ACC112 (cell line): ENCODE measurements at regions not wholly inside any gene's neighbourhood (a gene's known extent, or its start where the extent isn't known, plus 50 kb on each side); places are given as distances from the start of the nearest gene placed in this dataset.

Experiments used
- H2AFZ ChIP-seq: fragments of 200-600 bp; sonication (generic); one replicate; pipeline ENCODE4 v1.6.0; 2017; ENCODE audit warnings: antibody characterized with exemption, low read length; ENCODE audit not compliant: unreplicated experiment
- H3K27ac ChIP-seq: fragments of 200-600 bp; sonication (generic); 2 replicates; pipeline ENCODE4 v1.5.1; 2014; ENCODE audit warnings: low read depth, mild to moderate bottlenecking, antibody characterized with exemption, low read length, moderate library complexity
- H3K27me3 ChIP-seq: fragments of 200-600 bp; sonication (generic); 2 replicates; pipeline ENCODE4 v1.6.1; 2014; ENCODE audit warnings: mild to moderate bottlenecking, antibody characterized with exemption, low read length, moderate library complexity, mixed read lengths; ENCODE audit not compliant: insufficient read depth
- H3K36me3 ChIP-seq: fragments of 200-600 bp; sonication (generic); 2 replicates; pipeline ENCODE4 v1.6.1; 2016; ENCODE audit warnings: mild to moderate bottlenecking, antibody characterized with exemption, low read length, moderate library complexity, mixed read lengths; ENCODE audit not compliant: insufficient read depth
- H3K4me1 ChIP-seq: fragments of 200-600 bp; sonication (generic); one replicate; pipeline ENCODE4 v1.6.1; 2016; ENCODE audit warnings: low read length, mixed read lengths; ENCODE audit not compliant: insufficient read depth, unreplicated experiment, control insufficient read depth
- H3K4me3 ChIP-seq: fragments of 200-600 bp; sonication (generic); 2 replicates; pipeline ENCODE4 v1.5.1; 2014; ENCODE audit warnings: mild to moderate bottlenecking, low read depth, low read length
- H3K79me2 ChIP-seq: fragments of 200-600 bp; sonication (generic); one replicate; pipeline ENCODE4 v1.6.0; 2016; ENCODE audit warnings: low read length; ENCODE audit not compliant: control insufficient read depth, unreplicated experiment, insufficient read depth

- Histone ChIP-seq H3K36me3 (no peaks in the 10 kb centered on the region), H3K27ac (no peak overlapping the region), H3K79me2 (no peaks in the 10 kb centered on the region), H3K4me3 (no peak overlapping the region), H2AFZ (no peak overlapping the region), H3K27me3 (no peaks in the 10 kb centered on the region), H3K4me1 (no peaks in the 10 kb centered on the region)
Measured at GRCh38 chr5:155316070-155316714, 302.6 kb downstream of the KIF4B start.

DNA sequence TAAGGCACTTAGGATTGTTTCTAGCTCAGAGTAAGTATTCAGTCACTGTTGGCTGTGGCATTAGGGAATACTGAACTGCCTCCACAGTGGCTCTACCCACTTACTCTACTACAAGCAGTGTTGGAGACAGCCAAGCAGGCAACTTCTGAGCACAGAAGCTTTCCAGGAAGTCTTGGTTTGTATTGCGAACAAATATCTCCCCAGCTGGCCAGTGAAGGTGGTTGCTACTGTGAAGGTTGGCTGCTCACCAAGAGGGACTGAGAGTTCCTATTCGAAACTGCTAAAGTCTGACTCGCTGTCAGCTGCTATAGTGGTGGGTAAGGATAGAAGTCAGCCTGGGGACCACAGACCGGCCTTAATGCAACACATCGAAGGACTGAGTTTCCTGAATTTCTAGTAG is 319.1 kb downstream of the KIF4B start:
- Histone ChIP-seq H3K4me3 (no peak overlapping the region), H2AFZ (no peak overlapping the region), H3K27me3 (no peaks in the 10 kb centered on the region), H3K4me1 (no peaks in the 10 kb centered on the region), H3K36me3 (no peaks in the 10 kb centered on the region), H3K27ac (no peak overlapping the region), H3K79me2 (no peaks in the 10 kb centered on the region)

DNA sequence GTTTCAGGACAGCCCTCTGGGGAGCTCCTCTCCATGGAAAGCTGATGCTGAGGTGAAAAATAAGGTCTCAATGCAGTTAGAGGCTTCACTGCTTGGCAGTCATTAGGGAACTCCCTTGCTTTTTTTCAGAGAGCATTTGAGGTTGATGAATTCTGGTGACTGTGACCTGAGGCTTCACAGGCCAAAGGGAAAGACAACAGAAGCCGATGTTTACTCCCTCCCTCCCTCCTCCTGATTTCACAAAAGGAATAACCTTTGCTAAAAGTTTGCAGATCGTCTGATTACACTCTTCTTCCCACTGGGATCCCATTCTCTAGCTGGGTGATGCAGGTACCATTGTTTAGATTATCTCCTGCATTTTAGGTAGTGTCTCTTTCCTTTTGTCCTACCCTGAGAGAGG is 329.4 kb downstream of the KIF4B start:
- Histone ChIP-seq H2AFZ (no peak overlapping the region), H3K4me1 (no peaks in the 10 kb centered on the region), H3K36me3 (no peaks in the 10 kb centered on the region), H3K27me3 (no peaks in the 10 kb centered on the region), H3K4me3 (no peak overlapping the region), H3K27ac (no peak overlapping the region), H3K79me2 (no peaks in the 10 kb centered on the region)

GRCh38 chr5:155343468-155343867 is 329.9 kb downstream of the KIF4B start:
- no peaks in the 10 kb centered on the region for H3K36me3 ChIP-seq
- H3K27me3 ChIP-seq, result no peaks in the 10 kb centered on the region
- H2AFZ ChIP-seq, result no peak overlapping the region
- H3K79me2 ChIP-seq, result no peaks in the 10 kb centered on the region
- H3K4me3 ChIP-seq, result no peak overlapping the region
- no peaks in the 10 kb centered on the region for H3K4me1 ChIP-seq
- H3K27ac ChIP-seq, result no peak overlapping the region

GRCh38 chr5:155353231-155353630 is 339.7 kb downstream of the KIF4B start:
- Histone ChIP-seq H2AFZ (no peak overlapping the region), H3K27ac (no peak overlapping the region), H3K4me1 (no peaks in the 10 kb centered on the region), H3K27me3 (no peaks in the 10 kb centered on the region), H3K79me2 (no peaks in the 10 kb centered on the region), H3K36me3 (no peaks in the 10 kb centered on the region), H3K4me3 (no peak overlapping the region)

DNA sequence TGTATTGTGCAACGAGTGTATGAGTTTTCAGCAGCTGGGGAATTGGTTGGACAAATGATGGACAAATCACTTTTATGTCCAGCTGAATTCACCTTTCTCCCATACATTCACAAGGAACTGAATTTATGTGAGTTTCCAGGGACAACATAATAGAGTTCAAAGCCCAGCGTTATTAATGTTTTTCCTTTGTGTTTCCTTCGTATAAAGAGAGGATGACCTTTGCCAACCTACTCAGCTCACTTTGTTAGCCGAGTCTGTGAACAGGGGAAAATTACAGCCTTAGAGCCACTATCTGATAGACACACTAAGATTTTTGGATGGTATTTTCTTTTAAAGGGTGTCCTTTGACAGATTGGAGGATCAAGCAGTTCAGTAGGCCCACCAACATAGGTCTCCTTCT is 352.5 kb downstream of the KIF4B start:
- Histone ChIP-seq H2AFZ (no peak overlapping the region), H3K4me3 (no peak overlapping the region), H3K79me2 (no peaks in the 10 kb centered on the region), H3K27ac (no peak overlapping the region), H3K36me3 (no peaks in the 10 kb centered on the region), H3K27me3 (no peaks in the 10 kb centered on the region), H3K4me1 (no peaks in the 10 kb centered on the region)

DNA sequence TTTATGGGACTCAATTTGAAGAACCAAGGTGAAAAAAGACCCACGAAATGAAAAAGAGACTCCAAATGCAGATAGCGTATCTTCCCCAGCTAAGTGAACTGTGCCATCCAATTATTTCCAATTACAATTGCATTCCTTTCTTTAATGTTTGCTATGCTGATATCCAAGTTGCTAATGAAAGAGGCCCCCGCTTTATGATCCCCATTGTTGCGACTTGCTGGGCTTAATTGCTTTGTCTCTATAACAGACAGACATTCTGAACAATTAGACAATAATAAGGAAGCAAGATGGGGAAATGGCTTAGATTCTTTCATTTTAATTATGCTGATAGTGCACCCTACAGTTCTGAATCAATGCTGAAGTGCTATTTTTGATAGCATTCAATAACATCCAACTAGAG is 354.3 kb downstream of the KIF4B start:
- Histone ChIP-seq H3K4me1 (no peaks in the 10 kb centered on the region), H3K79me2 (no peaks in the 10 kb centered on the region), H3K4me3 (no peak overlapping the region), H3K36me3 (no peaks in the 10 kb centered on the region), H3K27ac (no peak overlapping the region), H2AFZ (no peak overlapping the region), H3K27me3 (no peaks in the 10 kb centered on the region)

- Histone ChIP-seq H3K4me3 (no peak overlapping the region), H2AFZ (no peak overlapping the region), H3K4me1 (no peaks in the 10 kb centered on the region), H3K27me3 (no peaks in the 10 kb centered on the region), H3K79me2 (no peaks in the 10 kb centered on the region), H3K27ac (no peak overlapping the region), H3K36me3 (no peaks in the 10 kb centered on the region)
Measured at GRCh38 chr5:155368490-155368889, 354.9 kb downstream of the KIF4B start.

DNA sequence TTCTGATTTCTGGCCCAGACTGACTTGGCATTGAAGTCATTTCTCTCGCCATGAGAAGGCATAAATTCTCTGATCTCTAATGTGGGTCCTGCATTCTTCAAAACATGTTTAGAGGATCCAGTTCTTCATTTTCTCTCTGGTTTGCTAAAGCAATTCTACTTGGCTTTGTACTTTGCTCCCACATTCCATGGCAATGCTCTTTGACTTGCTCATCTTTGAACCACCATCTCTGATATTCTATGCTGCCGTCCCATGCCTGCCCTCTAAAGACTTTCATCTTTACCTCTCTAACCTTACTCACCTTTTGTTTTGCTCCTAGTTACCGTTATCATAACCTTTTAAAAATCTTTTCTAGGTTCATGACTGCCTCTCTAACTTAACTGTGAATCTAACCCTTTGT is 366.9 kb downstream of the KIF4B start:
- H3K27ac ChIP-seq, result no peak overlapping the region
- H3K27me3 ChIP-seq, result no peaks in the 10 kb centered on the region
- H3K4me3 ChIP-seq, result no peak overlapping the region
- H2AFZ ChIP-seq, result no peak overlapping the region
- no peaks in the 10 kb centered on the region for H3K36me3 ChIP-seq
- no peaks in the 10 kb centered on the region for H3K4me1 ChIP-seq
- no peaks in the 10 kb centered on the region for H3K79me2 ChIP-seq

DNA sequence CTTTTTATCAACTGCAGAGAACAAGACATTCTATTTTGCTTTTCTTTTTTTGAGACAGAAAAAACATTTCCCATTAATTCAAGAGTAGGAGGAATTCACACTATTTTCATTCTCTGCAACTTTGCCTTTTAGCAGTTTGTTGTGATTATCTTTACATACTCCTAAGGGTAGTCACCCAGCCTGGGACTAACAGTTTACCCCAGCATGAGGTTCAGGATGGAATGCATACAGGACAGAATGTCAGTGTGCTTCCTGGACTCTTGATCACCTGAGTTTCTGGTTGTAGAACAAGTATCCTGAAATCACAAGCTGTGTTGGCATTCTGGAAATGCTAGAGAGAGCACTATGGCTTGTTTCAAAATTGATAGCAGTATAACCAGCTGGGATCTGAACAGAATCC is 368.1 kb downstream of the KIF4B start:
- Histone ChIP-seq H3K27me3 (no peaks in the 10 kb centered on the region), H3K4me3 (no peak overlapping the region), H3K4me1 (no peaks in the 10 kb centered on the region), H2AFZ (no peak overlapping the region), H3K27ac (no peak overlapping the region), H3K79me2 (no peaks in the 10 kb centered on the region), H3K36me3 (no peaks in the 10 kb centered on the region)

DNA sequence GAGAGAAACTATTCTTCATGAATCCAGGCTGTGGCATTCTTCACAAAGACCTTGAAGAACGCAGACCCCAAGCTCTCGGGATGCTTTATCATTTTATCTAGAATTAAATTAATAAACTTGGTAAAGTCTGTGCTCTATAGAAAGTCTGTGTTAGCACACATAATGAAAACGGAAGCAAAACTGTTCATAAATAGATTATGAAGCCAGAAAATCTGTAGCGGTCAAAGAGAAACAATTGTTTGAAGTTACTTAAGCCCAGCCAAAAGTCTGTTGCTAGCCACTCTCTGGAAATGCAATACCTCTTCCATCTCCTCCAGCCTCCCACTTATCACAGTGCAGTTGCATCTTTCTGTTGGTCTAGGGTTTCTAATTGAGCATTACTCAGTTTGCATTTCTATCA is 375.9 kb downstream of the KIF4B start:
- no peak overlapping the region for H3K27ac ChIP-seq

More for the DNA sequence above, 375.9 kb downstream of the KIF4B start:
- Histone ChIP-seq H2AFZ (no peak overlapping the region), H3K4me3 (no peak overlapping the region), H3K79me2 (no peaks in the 10 kb centered on the region), H3K27me3 (no peaks in the 10 kb centered on the region), H3K36me3 (no peaks in the 10 kb centered on the region), H3K4me1 (no peaks in the 10 kb centered on the region)
